Nephron progenitor cell (in vitro differentiated cells): ENCODE measurements at regions not wholly inside any gene's neighbourhood (a gene's known extent, or its start where the extent isn't known, plus 50 kb on each side); places are given as distances from the start of the nearest gene placed in this dataset.
"Not testable (repeated sequence)": the region's sequence is repeated elsewhere in the genome, so short reads cannot be mapped to it uniquely, and the experiment has no call there.

Source experiments
- DNase-seq: peaks from one replicate; pipeline ENCODE4 v3.0.0; 2021
- H3K27ac Mint-ChIP-seq: 2 replicates; pipeline ENCODE4 v1.8.0; 2021; ENCODE audit warnings: mild to moderate bottlenecking, moderate library complexity, mixed read lengths
- H3K27me3 Mint-ChIP-seq: 2 replicates; pipeline ENCODE4 v1.8.0; 2021; ENCODE audit warnings: mild to moderate bottlenecking, low read depth, mixed read lengths; ENCODE audit not compliant: poor library complexity
- H3K36me3 Mint-ChIP-seq: 2 replicates; pipeline ENCODE4 v1.8.0; 2021; ENCODE audit warnings: low read depth, mixed read lengths
- H3K4me1 Mint-ChIP-seq: 2 replicates; pipeline ENCODE4 v1.8.0; 2021; ENCODE audit warnings: mixed read lengths
- H3K4me3 Mint-ChIP-seq: 2 replicates; pipeline ENCODE4 v1.8.0; 2021; ENCODE audit warnings: mild to moderate bottlenecking, moderate library complexity, mixed read lengths
- H3K9me3 Mint-ChIP-seq: 2 replicates; pipeline ENCODE4 v1.8.0; 2021; ENCODE audit warnings: mild to moderate bottlenecking, moderate library complexity, mixed read lengths
- CTCF ChIP-seq: fragments of 200-600 bp; sonication (generic); IDR thresholded peaks from 2 replicates; pipeline ENCODE4 v1.5.0; 2021; ENCODE audit warnings: antibody characterized with exemption

- no peak for DNase-seq
- Mint-ChIP-seq H3K9me3 (peaks cover 88% of the 10 kb centered on the region), H3K27ac (no peak overlapping the region), H3K4me3 (no peak overlapping the region), H3K4me1 (no peaks in the 10 kb centered on the region), H3K36me3 (no peaks in the 10 kb centered on the region), H3K27me3 (peaks cover 3% of the 10 kb centered on the region)
- no peak for TF ChIP-seq CTCF
Measured at GRCh38 chr17:22268912-22269220, 576.5 kb downstream of the KCNJ18 start.

- TF ChIP-seq CTCF: no peak
- H3K4me1 Mint-ChIP-seq: no peaks in the 10 kb centered on the region
- peaks cover 90% of the 10 kb centered on the region for H3K9me3 Mint-ChIP-seq
- no peaks in the 10 kb centered on the region for H3K36me3 Mint-ChIP-seq
- H3K27me3 Mint-ChIP-seq: peaks cover 3% of the 10 kb centered on the region
- no peak for DNase-seq
- no peak overlapping the region for H3K4me3 Mint-ChIP-seq
- no peak overlapping the region for H3K27ac Mint-ChIP-seq
Measured at GRCh38 chr17:22270381-22270780, 578.1 kb downstream of the KCNJ18 start.

- not testable (repeated sequence) for DNase-seq, H3K27me3 Mint-ChIP-seq
- H3K9me3 Mint-ChIP-seq: peaks cover 90% of the 10 kb centered on the region
Measured at GRCh38 chr17:22270809-22271208, 578.5 kb downstream of the KCNJ18 start.

GRCh38 chr17:22272363-22273146 is 580.2 kb downstream of the KCNJ18 start:
- Mint-ChIP-seq H3K36me3 (no peaks in the 10 kb centered on the region), H3K4me3 (no peak overlapping the region), H3K27me3 (no peaks in the 10 kb centered on the region), H3K4me1 (no peaks in the 10 kb centered on the region), H3K9me3 (peaks cover 90% of the 10 kb centered on the region), H3K27ac (no peak overlapping the region)
- TF ChIP-seq CTCF: no peak
- no peak for DNase-seq

More at GRCh38 chr17:22270809-22271208, 578.5 kb downstream of the KCNJ18 start:
- not testable (repeated sequence) for H3K27ac Mint-ChIP-seq, H3K36me3 Mint-ChIP-seq, H3K4me3 Mint-ChIP-seq, H3K4me1 Mint-ChIP-seq

- Mint-ChIP-seq H3K9me3 (peaks cover 87% of the 10 kb centered on the region), H3K4me3 (no peak overlapping the region), H3K4me1 (no peaks in the 10 kb centered on the region), H3K36me3 (no peaks in the 10 kb centered on the region), H3K27me3 (no peaks in the 10 kb centered on the region), H3K27ac (no peak overlapping the region)
- no peak for DNase-seq
- TF ChIP-seq CTCF: no peak
Measured at GRCh38 chr17:22273308-22273707, 581.0 kb downstream of the KCNJ18 start.

GRCh38 chr17:22277595-22277994 is 585.3 kb downstream of the KCNJ18 start:
- H3K4me3 Mint-ChIP-seq: no peak overlapping the region
- H3K9me3 Mint-ChIP-seq: peaks cover 66% of the 10 kb centered on the region

More at GRCh38 chr17:22277595-22277994, 585.3 kb downstream of the KCNJ18 start:
- no peak for DNase-seq
- Mint-ChIP-seq H3K27ac (no peak overlapping the region), H3K4me1 (no peaks in the 10 kb centered on the region), H3K36me3 (no peaks in the 10 kb centered on the region), H3K27me3 (no peaks in the 10 kb centered on the region)
- TF ChIP-seq CTCF: no peak
